ENCODE measurements at regions not wholly inside any gene's neighbourhood (a gene's known extent, or its start where the extent isn't known, plus 50 kb on each side); places are given as distances from the start of the nearest gene placed in this dataset.
"Not testable (repeated sequence)": the region's sequence is repeated elsewhere in the genome, so short reads cannot be mapped to it uniquely, and the experiment has no call there.

DNA sequence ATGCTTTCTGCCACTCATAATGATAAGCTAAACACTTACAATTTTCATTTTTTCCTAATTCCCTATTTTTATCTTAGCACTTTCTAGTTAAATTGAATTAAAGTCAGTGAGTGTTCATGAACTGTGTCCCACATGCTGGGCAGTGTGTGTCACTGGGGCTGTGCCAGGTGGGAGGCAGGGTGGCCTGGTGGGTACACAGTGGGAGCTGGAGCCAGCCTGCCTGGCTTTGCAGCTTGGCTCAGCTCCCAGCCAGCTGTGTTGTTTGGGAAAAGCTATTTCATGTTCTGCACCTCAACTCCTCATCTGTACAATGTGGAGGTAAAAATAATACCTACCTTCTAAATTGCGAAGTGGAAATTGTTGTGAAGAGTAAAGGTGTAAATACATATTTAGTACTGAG is 238.4 kb downstream of the PLA2G4A start (continued):
- TF ChIP-seq, protein P1, sequence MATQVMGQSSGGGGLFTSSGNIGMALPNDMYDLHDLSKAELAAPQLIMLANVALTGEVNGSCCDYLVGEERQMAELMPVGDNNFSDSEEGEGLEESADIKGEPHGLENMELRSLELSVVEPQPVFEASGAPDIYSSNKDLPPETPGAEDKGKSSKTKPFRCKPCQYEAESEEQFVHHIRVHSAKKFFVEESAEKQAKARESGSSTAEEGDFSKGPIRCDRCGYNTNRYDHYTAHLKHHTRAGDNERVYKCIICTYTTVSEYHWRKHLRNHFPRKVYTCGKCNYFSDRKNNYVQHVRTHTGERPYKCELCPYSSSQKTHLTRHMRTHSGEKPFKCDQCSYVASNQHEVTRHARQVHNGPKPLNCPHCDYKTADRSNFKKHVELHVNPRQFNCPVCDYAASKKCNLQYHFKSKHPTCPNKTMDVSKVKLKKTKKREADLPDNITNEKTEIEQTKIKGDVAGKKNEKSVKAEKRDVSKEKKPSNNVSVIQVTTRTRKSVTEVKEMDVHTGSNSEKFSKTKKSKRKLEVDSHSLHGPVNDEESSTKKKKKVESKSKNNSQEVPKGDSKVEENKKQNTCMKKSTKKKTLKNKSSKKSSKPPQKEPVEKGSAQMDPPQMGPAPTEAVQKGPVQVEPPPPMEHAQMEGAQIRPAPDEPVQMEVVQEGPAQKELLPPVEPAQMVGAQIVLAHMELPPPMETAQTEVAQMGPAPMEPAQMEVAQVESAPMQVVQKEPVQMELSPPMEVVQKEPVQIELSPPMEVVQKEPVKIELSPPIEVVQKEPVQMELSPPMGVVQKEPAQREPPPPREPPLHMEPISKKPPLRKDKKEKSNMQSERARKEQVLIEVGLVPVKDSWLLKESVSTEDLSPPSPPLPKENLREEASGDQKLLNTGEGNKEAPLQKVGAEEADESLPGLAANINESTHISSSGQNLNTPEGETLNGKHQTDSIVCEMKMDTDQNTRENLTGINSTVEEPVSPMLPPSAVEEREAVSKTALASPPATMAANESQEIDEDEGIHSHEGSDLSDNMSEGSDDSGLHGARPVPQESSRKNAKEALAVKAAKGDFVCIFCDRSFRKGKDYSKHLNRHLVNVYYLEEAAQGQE (IDR thresholded peaks at IDR 0.05), result no peak

DNA sequence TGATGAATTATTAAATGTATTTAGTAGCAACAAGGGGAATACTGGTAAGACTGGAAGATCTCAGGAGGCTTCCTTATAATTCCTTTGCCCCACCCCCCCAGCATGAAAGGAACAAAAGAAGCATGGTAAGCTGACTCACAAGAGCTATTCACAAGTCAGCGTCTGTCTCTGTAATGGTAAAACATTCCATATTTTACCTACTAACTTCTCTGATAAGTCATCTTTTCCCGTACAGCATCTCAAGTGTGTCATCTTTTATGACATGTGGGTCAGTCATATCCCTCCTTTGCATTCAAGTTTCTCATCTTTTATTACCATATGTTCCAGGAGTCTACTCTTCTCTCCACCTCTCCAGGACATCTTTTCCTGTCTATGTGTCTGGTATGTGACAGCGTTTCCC is 241.3 kb downstream of the PLA2G4A start:
- Histone ChIP-seq H3K9me3 (ENCODE audit: control insufficient read depth in 4 of 4, low read length in 3 of 4) (peaks cover 0 to 4% (median 0%) of the 10 kb centered on the region in 4 donors), H3K9ac (ENCODE audit: low read depth in 1 of 2, low read length in 2 of 2) (no peak overlapping the region), H3K27me3 (ENCODE audit: control insufficient read depth in 4 of 4, insufficient read depth in 4 of 4, low read length in 3 of 4) (no peaks in the 10 kb centered on the region), H3K27ac (ENCODE audit: low read depth in 1 of 2, low read length in 2 of 2) (no peak overlapping the region), H3K4me3 (ENCODE audit: low read depth in 1 of 3, low read length in 3 of 3) (no peak overlapping the region), H3K36me3 (ENCODE audit: control insufficient read depth in 4 of 4, insufficient read depth in 3 of 4, low read depth in 1 of 4, low read length in 3 of 4) (no peaks in the 10 kb centered on the region), H3K4me1 (ENCODE audit: control insufficient read depth in 4 of 4, insufficient read depth in 4 of 4, low read length in 3 of 4) (no peaks in the 10 kb centered on the region)
- DNase-seq (ENCODE audit: low spot score), result no peak
- 71% methylated on average over 3 of the region's 3 CpGs for WGBS
- TF ChIP-seq TAF1 (conservative IDR thresholded peaks at IDR 0.05) (no peak), SP1 (IDR thresholded peaks at IDR 0.05) (no peak), HNF4A (conservative IDR thresholded peaks at IDR 0.05) (no peak), RXRA (IDR thresholded peaks at IDR 0.05) (no peak), YY1 (IDR thresholded peaks at IDR 0.05) (no peak), JUND (IDR thresholded peaks at IDR 0.05) (no peak), RAD21 (IDR thresholded peaks at IDR 0.05) (no peak), HNF4G (IDR thresholded peaks at IDR 0.05) (no peak), EGR1 (IDR thresholded peaks at IDR 0.05; ENCODE audit: low read depth in 2 of 2) (no peak)
- TF ChIP-seq, protein P2, sequence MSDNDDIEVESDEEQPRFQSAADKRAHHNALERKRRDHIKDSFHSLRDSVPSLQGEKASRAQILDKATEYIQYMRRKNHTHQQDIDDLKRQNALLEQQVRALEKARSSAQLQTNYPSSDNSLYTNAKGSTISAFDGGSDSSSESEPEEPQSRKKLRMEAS (IDR thresholded peaks at IDR 0.05), result no peak
- TF ChIP-seq, protein P3, sequence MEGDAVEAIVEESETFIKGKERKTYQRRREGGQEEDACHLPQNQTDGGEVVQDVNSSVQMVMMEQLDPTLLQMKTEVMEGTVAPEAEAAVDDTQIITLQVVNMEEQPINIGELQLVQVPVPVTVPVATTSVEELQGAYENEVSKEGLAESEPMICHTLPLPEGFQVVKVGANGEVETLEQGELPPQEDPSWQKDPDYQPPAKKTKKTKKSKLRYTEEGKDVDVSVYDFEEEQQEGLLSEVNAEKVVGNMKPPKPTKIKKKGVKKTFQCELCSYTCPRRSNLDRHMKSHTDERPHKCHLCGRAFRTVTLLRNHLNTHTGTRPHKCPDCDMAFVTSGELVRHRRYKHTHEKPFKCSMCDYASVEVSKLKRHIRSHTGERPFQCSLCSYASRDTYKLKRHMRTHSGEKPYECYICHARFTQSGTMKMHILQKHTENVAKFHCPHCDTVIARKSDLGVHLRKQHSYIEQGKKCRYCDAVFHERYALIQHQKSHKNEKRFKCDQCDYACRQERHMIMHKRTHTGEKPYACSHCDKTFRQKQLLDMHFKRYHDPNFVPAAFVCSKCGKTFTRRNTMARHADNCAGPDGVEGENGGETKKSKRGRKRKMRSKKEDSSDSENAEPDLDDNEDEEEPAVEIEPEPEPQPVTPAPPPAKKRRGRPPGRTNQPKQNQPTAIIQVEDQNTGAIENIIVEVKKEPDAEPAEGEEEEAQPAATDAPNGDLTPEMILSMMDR (IDR thresholded peaks at IDR 0.05; ENCODE audit: low read depth, low read length, missing input control), result no peak
- TF ChIP-seq, protein P4, sequence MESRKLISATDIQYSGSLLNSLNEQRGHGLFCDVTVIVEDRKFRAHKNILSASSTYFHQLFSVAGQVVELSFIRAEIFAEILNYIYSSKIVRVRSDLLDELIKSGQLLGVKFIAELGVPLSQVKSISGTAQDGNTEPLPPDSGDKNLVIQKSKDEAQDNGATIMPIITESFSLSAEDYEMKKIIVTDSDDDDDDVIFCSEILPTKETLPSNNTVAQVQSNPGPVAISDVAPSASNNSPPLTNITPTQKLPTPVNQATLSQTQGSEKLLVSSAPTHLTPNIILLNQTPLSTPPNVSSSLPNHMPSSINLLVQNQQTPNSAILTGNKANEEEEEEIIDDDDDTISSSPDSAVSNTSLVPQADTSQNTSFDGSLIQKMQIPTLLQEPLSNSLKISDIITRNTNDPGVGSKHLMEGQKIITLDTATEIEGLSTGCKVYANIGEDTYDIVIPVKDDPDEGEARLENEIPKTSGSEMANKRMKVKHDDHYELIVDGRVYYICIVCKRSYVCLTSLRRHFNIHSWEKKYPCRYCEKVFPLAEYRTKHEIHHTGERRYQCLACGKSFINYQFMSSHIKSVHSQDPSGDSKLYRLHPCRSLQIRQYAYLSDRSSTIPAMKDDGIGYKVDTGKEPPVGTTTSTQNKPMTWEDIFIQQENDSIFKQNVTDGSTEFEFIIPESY (IDR thresholded peaks at IDR 0.05), result no peak
- TF ChIP-seq, protein P1 (IDR thresholded peaks at IDR 0.05), result no peak
- TF ChIP-seq, protein P5, sequence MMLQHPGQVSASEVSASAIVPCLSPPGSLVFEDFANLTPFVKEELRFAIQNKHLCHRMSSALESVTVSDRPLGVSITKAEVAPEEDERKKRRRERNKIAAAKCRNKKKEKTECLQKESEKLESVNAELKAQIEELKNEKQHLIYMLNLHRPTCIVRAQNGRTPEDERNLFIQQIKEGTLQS (IDR thresholded peaks at IDR 0.05), result no peak

DNA sequence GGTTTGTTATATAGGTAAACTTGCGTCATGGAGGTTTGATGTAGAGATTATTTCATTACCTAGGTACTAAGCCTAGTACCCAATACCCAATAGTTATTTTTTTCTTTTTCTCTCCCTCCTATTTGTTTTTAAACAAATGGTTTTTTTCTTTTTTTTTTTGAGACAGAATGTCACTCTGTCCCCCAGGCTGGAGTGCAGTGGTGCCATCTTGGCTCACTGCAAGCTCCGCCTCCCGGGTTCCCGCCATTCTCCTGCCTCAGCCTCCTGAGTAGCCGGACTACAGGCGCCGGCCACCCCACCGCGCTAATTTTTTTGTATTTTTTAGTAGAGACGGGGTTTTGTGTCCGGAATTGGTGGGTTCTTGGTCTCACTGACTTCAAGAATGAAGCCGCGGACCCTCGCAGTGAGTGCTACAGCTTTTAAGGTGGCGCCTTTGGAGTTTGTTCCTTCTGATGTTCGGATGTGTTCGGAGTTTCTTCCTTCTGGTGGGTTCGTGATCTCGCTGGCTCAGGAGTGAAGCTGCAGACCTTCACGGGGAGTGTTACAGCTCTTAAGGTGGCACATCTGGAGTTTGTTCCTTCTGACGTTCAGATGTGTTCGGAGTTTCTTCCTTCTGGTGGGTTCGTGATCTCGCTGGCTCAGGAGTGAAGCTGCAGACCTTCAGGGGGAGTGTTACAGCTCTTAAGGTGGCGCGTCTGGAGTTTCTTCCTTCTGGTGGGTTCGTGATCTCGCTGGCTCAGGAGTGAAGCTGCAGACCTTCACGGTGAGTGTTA is 243.7 kb downstream of the PLA2G4A start:
- H3K36me3 ChIP-seq (ENCODE audit: control insufficient read depth in 4 of 4, insufficient read depth in 3 of 4, low read depth in 1 of 4, low read length in 3 of 4); H3K27ac ChIP-seq (ENCODE audit: low read depth in 1 of 2, low read length in 2 of 2); H3K4me3 ChIP-seq (ENCODE audit: low read depth in 1 of 3, low read length in 3 of 3); H3K9me3 ChIP-seq (ENCODE audit: control insufficient read depth in 4 of 4, low read length in 3 of 4); H3K4me1 ChIP-seq (ENCODE audit: control insufficient read depth in 4 of 4, insufficient read depth in 4 of 4, low read length in 3 of 4); H3K27me3 ChIP-seq (ENCODE audit: control insufficient read depth in 4 of 4, insufficient read depth in 4 of 4, low read length in 3 of 4); H3K9ac ChIP-seq (ENCODE audit: low read depth in 1 of 2, low read length in 2 of 2); DNase-seq (ENCODE audit: low spot score): not testable (repeated sequence)
- WGBS, result 83% methylated on average over 29 of the region's 29 CpGs

DNA sequence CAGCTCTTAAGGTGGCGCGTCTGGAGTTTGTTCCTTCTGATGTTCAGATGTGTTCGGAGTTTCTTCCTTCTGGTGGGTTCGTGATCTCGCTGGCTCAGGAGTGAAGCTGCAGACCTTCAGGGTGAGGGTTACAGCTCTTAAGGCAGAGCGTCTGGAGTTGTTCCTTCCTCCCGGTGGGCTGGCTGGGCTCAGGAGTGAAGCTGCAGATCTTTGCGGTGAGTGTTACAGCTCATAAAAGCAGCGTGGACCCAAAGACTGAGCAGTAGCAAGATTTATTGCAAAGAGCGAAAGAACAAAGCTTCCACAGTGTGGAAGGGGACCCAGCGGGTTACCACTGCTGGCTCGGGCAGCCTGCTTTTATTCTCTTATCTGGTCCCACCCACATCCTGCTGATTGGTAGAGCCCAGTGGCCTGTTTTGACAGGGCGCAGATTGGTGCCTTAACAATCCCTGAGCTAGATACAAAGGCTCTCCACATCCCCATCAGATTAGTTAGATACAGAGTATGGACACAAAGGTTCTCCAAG is 244.3 kb downstream of the PLA2G4A start:
- H3K27ac ChIP-seq (ENCODE audit: low read depth in 1 of 2, low read length in 2 of 2); H3K36me3 ChIP-seq (ENCODE audit: control insufficient read depth in 4 of 4, insufficient read depth in 3 of 4, low read depth in 1 of 4, low read length in 3 of 4); H3K9me3 ChIP-seq (ENCODE audit: control insufficient read depth in 4 of 4, low read length in 3 of 4); DNase-seq (ENCODE audit: low spot score); H3K27me3 ChIP-seq (ENCODE audit: control insufficient read depth in 4 of 4, insufficient read depth in 4 of 4, low read length in 3 of 4); H3K9ac ChIP-seq (ENCODE audit: low read depth in 1 of 2, low read length in 2 of 2); H3K4me1 ChIP-seq (ENCODE audit: control insufficient read depth in 4 of 4, insufficient read depth in 4 of 4, low read length in 3 of 4); H3K4me3 ChIP-seq (ENCODE audit: low read depth in 1 of 3, low read length in 3 of 3): not testable (repeated sequence)
- 77% methylated on average over 13 of the region's 13 CpGs for WGBS

All from liver (tissue), 8 donors.